Activated T-helper 1 cell treated with anti-CD3 and anti-CD28 coated beads, Interleukin-12 subunit alpha, Interleukin-12 subunit beta, Interleukin-2, Interleukin-4 antibody, amounts not matched to agents 30 ng/mL and 10 ng/mL and 1 ng/mL, durations not matched to agents 14 hours and 24 hours and 36 hours (primary cell): ENCODE measurements at regions not wholly inside any gene's neighbourhood (a gene's known extent, or its start where the extent isn't known, plus 50 kb on each side); places are given as distances from the start of the nearest gene placed in this dataset.

Experiments
- DNase-seq: peaks from one replicate; pipeline ENCODE4 v3.0.0; 2021; ENCODE audit warnings: low spot score
- H3K27ac Mint-ChIP-seq: one replicate; pipeline ENCODE4 v1.8.0; 2021; ENCODE audit warnings: mild to moderate bottlenecking, mixed read lengths
- H3K27me3 Mint-ChIP-seq: one replicate; pipeline ENCODE4 v1.8.0; 2022; ENCODE audit warnings: mild to moderate bottlenecking, moderate library complexity, mixed read lengths; ENCODE audit not compliant: insufficient read depth
- H3K36me3 Mint-ChIP-seq: one replicate; pipeline ENCODE4 v1.8.0; 2021; ENCODE audit warnings: low read depth, mixed read lengths
- H3K4me1 Mint-ChIP-seq: one replicate; pipeline ENCODE4 v1.8.0; 2021; ENCODE audit warnings: low read depth, mixed read lengths
- H3K4me3 Mint-ChIP-seq: one replicate; pipeline ENCODE4 v1.8.0; 2021; ENCODE audit warnings: mild to moderate bottlenecking, moderate library complexity, mixed read lengths
- H3K9me3 Mint-ChIP-seq: one replicate; pipeline ENCODE4 v1.8.0; 2021; ENCODE audit warnings: mixed read lengths
- intact Hi-C: fragments of 100-400 bp; cut with micrococcal nuclease; formaldehyde crosslinking; loops from one replicate; pipeline ENCODE4 v1.15.1; 2024

DNA sequence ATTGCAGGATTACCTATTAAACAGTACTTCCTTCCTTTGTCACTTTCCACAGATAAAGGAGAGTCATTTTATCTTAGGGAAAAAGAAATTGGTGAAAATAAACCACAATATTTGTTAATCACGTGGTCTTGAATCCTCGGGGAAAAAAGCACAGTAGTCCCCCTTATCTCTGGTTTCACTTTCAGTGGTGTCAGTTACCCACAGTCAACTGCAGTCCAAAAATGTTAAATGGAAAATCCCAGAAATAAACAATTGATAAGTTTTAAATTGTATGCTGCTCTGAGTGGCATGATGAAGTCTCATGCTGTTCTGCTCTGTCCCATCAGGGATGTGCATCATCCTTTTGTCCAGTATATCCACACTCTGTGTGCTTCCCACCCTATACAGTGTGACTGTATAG lies 405.2 kb upstream of the MPDZ start:
- no peaks in the 10 kb centered on the region for H3K27me3 Mint-ChIP-seq
- H3K4me3 Mint-ChIP-seq: no peak overlapping the region
- DNase-seq: no peak
- H3K27ac Mint-ChIP-seq: no peak overlapping the region
- intact Hi-C loops: no loop called here
- H3K9me3 Mint-ChIP-seq: peaks cover 4% of the 10 kb centered on the region
- no peaks in the 10 kb centered on the region for H3K36me3 Mint-ChIP-seq
- no peaks in the 10 kb centered on the region for H3K4me1 Mint-ChIP-seq

DNA sequence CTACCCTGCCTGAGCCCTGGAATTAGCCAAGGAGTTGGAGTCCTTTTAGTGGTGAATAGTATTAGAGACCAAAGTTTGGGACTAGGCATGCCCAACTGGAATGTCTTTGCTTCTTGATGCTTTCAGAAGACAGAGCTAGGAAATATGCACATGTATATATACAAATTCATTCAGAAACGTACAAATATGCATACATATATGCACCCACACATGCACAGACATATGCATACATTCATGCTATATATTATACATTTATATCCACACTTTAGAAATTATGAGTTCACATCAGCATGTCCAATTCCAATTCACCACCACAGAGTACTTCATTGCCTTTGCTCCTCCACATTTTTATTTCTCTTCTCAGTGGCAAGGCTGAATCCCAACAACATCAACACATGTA lies 398.3 kb upstream of the MPDZ start:
- Mint-ChIP-seq H3K9me3 (peaks cover 5% of the 10 kb centered on the region), H3K4me3 (no peak overlapping the region), H3K36me3 (no peaks in the 10 kb centered on the region), H3K4me1 (no peaks in the 10 kb centered on the region), H3K27me3 (no peaks in the 10 kb centered on the region), H3K27ac (no peak overlapping the region)
- intact Hi-C loops: no loop called here
- DNase-seq: no peak

DNA sequence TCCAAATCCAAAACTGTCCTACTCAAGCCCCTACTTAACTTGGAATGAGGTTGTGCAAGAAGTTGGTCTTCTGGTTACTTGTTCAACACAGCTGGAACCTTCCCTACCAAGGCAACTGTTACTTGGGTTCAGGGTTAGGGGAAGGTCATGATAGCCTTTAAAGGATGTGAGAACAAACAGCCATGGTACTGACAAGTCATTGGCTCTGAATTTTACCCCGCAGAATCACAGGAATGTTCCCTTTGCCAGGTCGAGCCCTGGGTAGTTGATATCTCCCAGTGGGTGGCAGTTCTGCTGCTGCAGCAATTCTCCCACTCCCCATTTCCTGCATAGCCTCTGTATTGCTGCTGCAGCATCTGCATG lies 396.1 kb upstream of the MPDZ start:
- H3K36me3 Mint-ChIP-seq: no peaks in the 10 kb centered on the region
- no peak overlapping the region for H3K4me3 Mint-ChIP-seq
- DNase-seq: no peak
- intact Hi-C loops: no loop called here
- no peaks in the 10 kb centered on the region for H3K27me3 Mint-ChIP-seq
- no peaks in the 10 kb centered on the region for H3K4me1 Mint-ChIP-seq
- no peak overlapping the region for H3K27ac Mint-ChIP-seq
- H3K9me3 Mint-ChIP-seq: peaks cover 3% of the 10 kb centered on the region

DNA sequence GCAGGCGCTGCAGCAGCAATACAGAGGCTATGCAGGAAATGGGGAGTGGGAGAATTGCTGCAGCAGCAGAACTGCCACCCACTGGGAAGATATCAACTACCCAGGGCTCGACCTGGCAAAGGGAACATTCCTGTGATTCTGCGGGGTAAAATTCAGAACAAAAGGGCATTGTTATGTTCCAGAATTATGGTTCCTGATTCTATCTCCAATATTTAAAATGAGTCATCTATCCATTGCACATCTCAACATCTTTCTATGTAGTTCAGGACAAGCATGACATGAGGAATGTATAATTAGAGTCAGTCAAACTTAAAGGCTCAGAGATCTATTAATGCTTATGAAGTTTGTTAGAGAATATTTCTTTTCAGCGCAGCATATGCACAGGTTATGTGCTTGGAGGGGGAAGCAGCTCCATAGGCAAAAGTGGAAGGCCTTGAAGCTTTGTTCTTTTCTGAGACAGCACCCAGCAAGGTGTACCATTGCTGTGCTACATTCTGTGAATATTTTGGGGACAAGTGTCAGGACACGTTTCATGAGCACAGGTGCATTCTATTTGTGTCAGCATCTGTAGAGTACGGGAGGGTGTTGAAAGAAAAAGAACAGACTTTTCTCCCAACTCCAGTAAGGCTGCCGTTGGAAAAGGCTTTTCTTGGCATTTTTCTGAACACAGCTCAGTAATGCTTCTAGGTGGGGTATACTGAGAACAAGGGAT lies 395.6 kb upstream of the MPDZ start:
- intact Hi-C loops: no loop called here
- Mint-ChIP-seq H3K9me3 (peaks cover 3% of the 10 kb centered on the region), H3K4me3 (no peak overlapping the region), H3K4me1 (no peaks in the 10 kb centered on the region), H3K27ac (no peak overlapping the region), H3K27me3 (no peaks in the 10 kb centered on the region), H3K36me3 (no peaks in the 10 kb centered on the region)
- DNase-seq: no peak

DNA sequence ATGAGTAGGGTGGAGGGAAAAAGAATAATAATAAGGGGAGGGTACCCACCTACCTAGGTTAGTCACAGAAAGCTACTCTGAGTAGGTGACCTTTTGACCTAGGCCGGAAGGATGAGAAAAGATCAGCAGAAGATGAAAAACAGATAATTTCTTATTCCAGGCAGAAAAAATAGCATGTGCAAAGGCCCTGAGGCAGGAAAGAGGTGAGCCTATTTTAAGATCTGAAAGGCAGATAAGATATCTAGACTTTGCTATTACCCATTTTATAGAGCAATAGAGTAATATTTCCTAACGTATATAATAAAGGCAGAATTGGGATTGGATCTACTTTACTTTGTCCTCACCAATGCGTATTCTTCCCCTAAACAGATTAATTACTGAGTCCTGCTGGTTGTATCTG lies 393.9 kb upstream of the MPDZ start:
- H3K4me1 Mint-ChIP-seq: no peaks in the 10 kb centered on the region
- no peak for DNase-seq

DNA sequence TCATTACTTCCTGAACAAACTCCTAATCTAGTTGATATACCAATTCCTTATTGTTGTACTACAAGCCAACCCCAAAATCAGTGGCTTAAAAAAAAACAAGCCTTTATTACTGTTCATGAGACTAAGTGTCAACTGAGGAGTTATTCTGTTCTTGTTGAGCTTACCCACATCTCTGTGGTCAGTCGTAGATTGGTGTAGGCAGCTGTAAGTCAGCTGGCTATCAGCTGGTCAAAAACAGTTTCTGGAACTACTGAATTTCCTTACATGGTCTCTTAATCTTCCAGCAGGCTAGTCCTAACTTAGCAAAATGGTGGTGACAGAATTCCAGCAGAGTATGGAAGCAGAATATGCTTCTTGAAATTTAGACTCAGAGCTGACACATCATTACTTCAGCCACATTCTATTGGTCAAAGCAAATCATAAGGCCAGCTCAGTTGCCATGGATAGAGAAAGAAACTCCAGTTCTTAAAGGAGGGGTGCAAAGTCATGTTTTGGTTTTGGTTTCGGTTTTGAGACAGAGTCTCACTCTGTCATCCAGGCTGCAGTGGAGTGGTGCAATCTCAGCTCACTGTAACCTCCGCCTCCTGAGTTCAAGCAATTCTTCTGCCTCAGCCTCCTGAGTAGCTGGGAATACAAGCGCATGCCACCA lies 386.1 kb upstream of the MPDZ start:
- Mint-ChIP-seq H3K36me3 (no peaks in the 10 kb centered on the region), H3K27me3 (no peaks in the 10 kb centered on the region), H3K9me3 (peaks cover 13% of the 10 kb centered on the region), H3K4me1 (no peaks in the 10 kb centered on the region), H3K4me3 (no peak overlapping the region), H3K27ac (no peak overlapping the region)
- no peak for DNase-seq
- intact Hi-C loops: no loop called here

More for the DNA sequence above, 393.9 kb upstream of the MPDZ start:
- Mint-ChIP-seq H3K27me3 (no peaks in the 10 kb centered on the region), H3K9me3 (peaks cover 9% of the 10 kb centered on the region), H3K27ac (no peak overlapping the region), H3K4me3 (no peak overlapping the region), H3K36me3 (no peaks in the 10 kb centered on the region)
- intact Hi-C loops: no loop called here

DNA sequence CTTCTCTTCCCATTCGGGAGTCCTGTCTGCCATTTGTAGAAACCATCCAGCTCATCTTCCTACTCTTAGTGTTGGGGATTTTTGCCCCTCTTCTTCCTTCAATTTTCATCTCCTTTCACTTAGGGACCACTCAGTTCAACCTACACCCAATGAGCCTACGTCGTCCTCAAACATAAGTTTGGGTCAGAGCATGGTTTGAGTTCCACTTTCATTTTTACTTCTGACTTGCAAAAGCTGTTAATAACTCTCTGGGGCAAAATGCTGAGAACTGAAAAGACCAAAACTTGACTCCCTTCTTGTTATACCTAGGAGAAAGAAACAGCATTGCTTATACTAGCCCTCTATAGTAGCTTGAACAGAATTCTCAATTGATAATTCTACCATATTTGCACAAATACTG lies 381.5 kb upstream of the MPDZ start:
- Mint-ChIP-seq H3K27me3 (no peaks in the 10 kb centered on the region), H3K36me3 (no peaks in the 10 kb centered on the region), H3K9me3 (peaks cover 11% of the 10 kb centered on the region), H3K4me3 (no peak overlapping the region), H3K27ac (no peak overlapping the region), H3K4me1 (no peaks in the 10 kb centered on the region)
- intact Hi-C loops: no loop called here
- DNase-seq: no peak

DNA sequence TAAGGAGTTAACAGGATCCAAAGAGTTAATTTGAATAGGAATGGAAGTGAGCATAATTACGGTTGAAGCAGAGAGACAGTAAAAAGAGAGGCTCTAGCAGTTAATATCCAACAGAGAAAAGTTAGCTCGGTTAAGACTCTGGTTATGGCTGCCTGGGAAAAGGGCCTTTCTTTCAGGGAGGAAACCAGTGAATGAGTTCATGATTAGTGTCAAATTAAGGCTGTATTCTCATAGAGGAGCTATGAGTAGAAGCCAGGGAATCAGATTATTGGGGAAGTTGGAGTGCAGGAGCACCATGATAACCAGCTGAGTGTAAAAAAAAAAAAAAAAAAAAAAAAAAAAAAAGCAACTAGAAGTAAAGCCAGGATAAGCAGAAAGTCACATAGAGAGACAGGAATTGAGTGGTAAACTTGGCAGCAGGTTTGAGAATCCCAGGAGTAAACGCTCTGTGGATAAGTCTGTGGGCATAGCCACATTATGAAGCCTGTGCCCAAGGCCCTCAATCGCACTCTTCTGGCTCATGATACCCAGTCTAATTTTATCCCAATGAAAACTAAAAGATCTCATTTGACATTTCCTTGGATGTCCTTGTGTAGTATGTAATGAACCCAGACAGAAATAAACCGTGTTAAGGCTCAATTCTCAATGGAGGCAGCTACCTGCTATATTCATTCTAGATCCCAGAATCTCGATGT lies 372.6 kb upstream of the MPDZ start:
- no peak for DNase-seq
- H3K27ac Mint-ChIP-seq: no peak overlapping the region
- H3K4me1 Mint-ChIP-seq: no peaks in the 10 kb centered on the region
- intact Hi-C loops: no loop called here
- H3K9me3 Mint-ChIP-seq: peaks cover 25% of the 10 kb centered on the region
- H3K36me3 Mint-ChIP-seq: no peaks in the 10 kb centered on the region
- no peak overlapping the region for H3K4me3 Mint-ChIP-seq
- no peaks in the 10 kb centered on the region for H3K27me3 Mint-ChIP-seq

DNA sequence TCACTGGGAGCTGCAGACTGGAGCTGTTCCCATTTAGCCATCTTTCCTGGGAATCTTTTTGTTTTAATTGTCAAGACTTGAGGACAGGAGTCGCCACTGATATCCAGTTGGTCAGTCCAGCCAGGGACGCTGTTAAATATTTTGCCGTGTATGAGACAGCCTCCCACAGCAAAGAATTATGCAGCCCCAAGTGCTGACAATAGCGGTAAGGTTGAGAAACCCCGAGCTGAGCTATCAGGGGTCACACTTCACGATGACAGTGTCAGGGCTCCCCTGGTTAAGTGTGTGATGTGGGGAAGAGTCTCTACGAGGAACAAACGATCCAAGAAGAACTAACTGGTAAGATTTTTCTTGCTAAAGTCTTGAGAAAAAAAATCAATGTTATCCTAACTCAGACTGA lies 372.0 kb upstream of the MPDZ start:
- no peak for DNase-seq
- Mint-ChIP-seq H3K27ac (no peak overlapping the region), H3K27me3 (no peaks in the 10 kb centered on the region), H3K4me1 (no peaks in the 10 kb centered on the region), H3K4me3 (no peak overlapping the region), H3K36me3 (no peaks in the 10 kb centered on the region), H3K9me3 (peaks cover 23% of the 10 kb centered on the region)
- intact Hi-C loops: no loop called here

DNA sequence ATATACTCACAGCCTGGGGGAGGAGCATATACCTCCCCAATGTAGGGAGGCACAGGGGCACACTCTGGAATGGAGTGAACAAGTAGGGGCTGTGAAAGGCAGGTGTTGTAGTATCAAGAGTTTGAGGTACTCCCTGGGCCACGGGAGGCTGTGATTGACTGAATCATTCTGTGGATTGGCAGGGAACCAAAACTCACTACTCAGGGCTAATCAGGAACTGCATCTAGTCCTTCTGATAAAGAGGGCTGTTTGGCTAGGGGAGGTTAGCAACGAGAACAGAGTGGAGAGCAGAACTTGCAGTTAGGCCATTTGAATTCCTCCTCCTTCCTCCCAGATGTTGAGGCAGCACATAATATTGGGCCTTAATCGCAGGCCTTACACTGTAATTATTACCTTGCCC lies 369.2 kb upstream of the MPDZ start:
- H3K4me3 Mint-ChIP-seq: no peak overlapping the region
- DNase-seq: no peak
- no peaks in the 10 kb centered on the region for H3K4me1 Mint-ChIP-seq
- H3K27me3 Mint-ChIP-seq: no peaks in the 10 kb centered on the region
- H3K36me3 Mint-ChIP-seq: no peaks in the 10 kb centered on the region
- no peak overlapping the region for H3K27ac Mint-ChIP-seq
- intact Hi-C loops: no loop called here
- H3K9me3 Mint-ChIP-seq: peaks cover 26% of the 10 kb centered on the region

DNA sequence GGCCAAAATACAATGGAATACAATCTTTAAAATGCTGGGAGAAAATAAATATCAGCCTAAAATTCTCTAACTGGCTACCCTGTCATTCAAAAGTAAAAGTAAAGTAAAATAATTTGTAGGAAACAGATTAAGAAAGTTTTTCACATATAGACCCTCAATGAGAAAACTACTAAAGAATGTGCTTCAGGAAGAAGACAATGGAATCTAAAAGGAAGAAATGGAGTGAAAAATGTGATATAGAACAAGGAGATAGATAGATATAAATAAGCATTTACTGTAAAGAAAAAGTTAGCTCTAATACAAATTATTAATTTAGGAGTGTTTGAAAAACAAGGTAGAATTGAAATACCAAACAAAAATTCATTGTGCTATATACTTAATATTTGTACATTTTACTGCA lies 368.6 kb upstream of the MPDZ start:
- H3K27me3 Mint-ChIP-seq: no peaks in the 10 kb centered on the region
- no peak for DNase-seq
- H3K36me3 Mint-ChIP-seq: no peaks in the 10 kb centered on the region
- peaks cover 25% of the 10 kb centered on the region for H3K9me3 Mint-ChIP-seq
- H3K4me3 Mint-ChIP-seq: no peak overlapping the region
- no peak overlapping the region for H3K27ac Mint-ChIP-seq
- intact Hi-C loops: no loop called here
- H3K4me1 Mint-ChIP-seq: no peaks in the 10 kb centered on the region

DNA sequence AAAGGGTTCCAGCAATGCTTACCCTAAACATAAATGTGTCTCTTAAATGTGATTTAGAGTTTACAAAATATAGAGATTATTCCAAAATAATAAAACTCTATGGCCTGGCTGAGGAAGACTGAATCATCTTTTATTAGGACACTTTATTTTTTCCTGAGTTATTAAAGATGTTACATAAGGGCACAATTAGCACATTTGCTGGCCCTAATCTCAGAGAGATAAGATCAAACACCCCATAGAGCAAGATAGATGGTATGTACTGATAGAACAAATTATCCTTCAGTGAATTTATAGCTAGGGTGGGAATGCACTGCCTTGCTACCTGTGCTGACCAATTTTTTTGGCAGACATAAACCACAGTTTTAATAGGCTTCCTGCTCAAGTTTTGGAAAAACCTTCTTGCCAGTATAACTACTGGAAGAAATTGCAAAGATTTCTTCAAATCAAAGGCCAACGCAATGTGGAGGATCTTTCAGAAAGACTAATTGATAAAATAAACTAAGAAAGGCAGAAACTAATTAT lies 367.1 kb upstream of the MPDZ start:
- Mint-ChIP-seq H3K27me3 (no peaks in the 10 kb centered on the region), H3K4me1 (no peaks in the 10 kb centered on the region), H3K4me3 (no peak overlapping the region), H3K27ac (no peak overlapping the region), H3K36me3 (no peaks in the 10 kb centered on the region), H3K9me3 (peaks cover 17% of the 10 kb centered on the region)
- intact Hi-C loops: no loop called here
- no peak for DNase-seq

DNA sequence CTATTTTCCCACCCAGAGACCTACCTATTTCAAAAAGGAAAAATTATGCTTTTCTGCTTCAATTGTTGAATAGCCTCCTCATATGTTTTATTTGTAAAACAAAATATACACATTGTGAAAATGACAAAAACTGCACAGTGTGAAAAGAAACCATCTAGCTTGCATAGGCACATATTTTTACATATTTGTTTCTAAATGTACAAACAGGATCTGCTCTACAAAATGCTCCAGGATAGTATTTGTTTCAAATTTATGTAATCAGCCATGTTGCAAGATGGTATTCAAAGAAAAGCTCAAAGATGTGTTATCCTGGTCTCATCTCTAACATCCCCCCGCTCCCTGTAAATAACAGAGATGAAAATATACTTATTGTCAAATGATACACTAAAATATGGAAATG lies 366.1 kb upstream of the MPDZ start:
- DNase-seq: no peak
- H3K9me3 Mint-ChIP-seq: peaks cover 17% of the 10 kb centered on the region
- intact Hi-C loops: no loop called here
- no peaks in the 10 kb centered on the region for H3K27me3 Mint-ChIP-seq
- H3K4me1 Mint-ChIP-seq: no peaks in the 10 kb centered on the region
- no peaks in the 10 kb centered on the region for H3K36me3 Mint-ChIP-seq
- no peak overlapping the region for H3K27ac Mint-ChIP-seq
- H3K4me3 Mint-ChIP-seq: no peak overlapping the region
